ENCODE measurements at regions not wholly inside any gene's neighbourhood (a gene's known extent, or its start where the extent isn't known, plus 50 kb on each side); places are given as distances from the start of the nearest gene placed in this dataset.

GRCh38 chr16:80489173-80489572 lies 51.6 kb upstream of the DYNLRB2 start:
- no peak for DNase-seq

- no peak for DNase-seq
Observed at GRCh38 chr16:80488167-80488566, 52.6 kb upstream of the DYNLRB2 start.

GRCh38 chr16:80480664-80481063 lies 60.1 kb upstream of the DYNLRB2 start:
- no peak for DNase-seq

GRCh38 chr16:80477838-80478237 lies 63.0 kb upstream of the DYNLRB2 start:
- DNase-seq, result no peak

- DNase-seq, result no peak
Observed at GRCh38 chr16:80468029-80468428, 72.8 kb upstream of the DYNLRB2 start.

- peak; percentile 44 for DNase-seq
Observed at GRCh38 chr16:80466024-80466987, 74.5 kb upstream of the DYNLRB2 start.

GRCh38 chr16:80463751-80464495 lies 76.9 kb upstream of the DYNLRB2 start:
- no peak for DNase-seq

GRCh38 chr16:80463326-80463725 lies 77.5 kb upstream of the DYNLRB2 start:
- DNase-seq, result no peak

GRCh38 chr16:80462917-80463316 lies 77.9 kb upstream of the DYNLRB2 start:
- DNase-seq, result no peak

GRCh38 chr16:80460988-80461387 lies 79.8 kb upstream of the DYNLRB2 start:
- DNase-seq, result no peak

- DNase-seq, result no peak
Observed at GRCh38 chr16:80459966-80460365, 80.8 kb upstream of the DYNLRB2 start.

- DNase-seq, result no peak
Observed at GRCh38 chr16:80459331-80459777, 81.4 kb upstream of the DYNLRB2 start.

- no peak for DNase-seq
Observed at GRCh38 chr16:80457871-80458270, 82.9 kb upstream of the DYNLRB2 start.

GRCh38 chr16:80454802-80455201 lies 86.0 kb upstream of the DYNLRB2 start:
- no peak for DNase-seq

- DNase-seq, result no peak
Observed at GRCh38 chr16:80449392-80449791, 91.4 kb upstream of the DYNLRB2 start.

GRCh38 chr16:80447241-80447640 lies 93.6 kb upstream of the DYNLRB2 start:
- DNase-seq, result no peak

- no peak for DNase-seq
Observed at GRCh38 chr16:80442779-80443178, 98.0 kb upstream of the DYNLRB2 start.

- DNase-seq, result no peak
Observed at GRCh38 chr16:80441935-80442334, 98.9 kb upstream of the DYNLRB2 start.

- no peak for DNase-seq
Observed at GRCh38 chr16:80440667-80441066, 100.1 kb upstream of the DYNLRB2 start.

GRCh38 chr16:80437707-80438106 lies 103.1 kb upstream of the DYNLRB2 start:
- DNase-seq, result no peak

- no peak for DNase-seq
Observed at GRCh38 chr16:80436510-80436909, 104.3 kb upstream of the DYNLRB2 start.

GRCh38 chr16:80433623-80434022 lies 107.2 kb upstream of the DYNLRB2 start:
- DNase-seq, result no peak

- no peak for DNase-seq
Observed at GRCh38 chr16:80427795-80428194, 113.0 kb upstream of the DYNLRB2 start.

All from stimulated activated CD4-positive, alpha-beta T cell treated with anti-CD3 and anti-CD28 coated beads, Interleukin-12 subunit alpha, Interleukin-12 subunit beta, amount 100 ng/mL, for 4 hours (primary cell).